Gastroesophageal sphincter (tissue), 3 donors: ENCODE measurements at regions not wholly inside any gene's neighbourhood (a gene's known extent, or its start where the extent isn't known, plus 50 kb on each side); places are given as distances from the start of the nearest gene placed in this dataset.

Experiments
- CTCF ChIP-seq, 4 experiments: fragments of 200-600 bp in 2 of 4; fragments of 450-650 bp in 2 of 4; sonication (generic) in 1 of 4; IDR thresholded peaks; one replicate each; pipeline ENCODE4 v1.5.1; 2017 to 2019; ENCODE audit warnings: antibody characterized with exemption in 4 of 4, mild to moderate bottlenecking in 2 of 4, moderate library complexity in 2 of 4
- EP300 ChIP-seq: sonication (generic); formaldehyde crosslinking; IDR thresholded peaks from one replicate; pipeline ENCODE4 v1.6.1; 2017; ENCODE audit warnings: antibody characterized with exemption, mild to moderate bottlenecking
- POLR2A ChIP-seq, 2 donors: fragments of 450-650 bp; IDR thresholded peaks; one replicate each; pipeline ENCODE4 v1.6.1; 2017; ENCODE audit warnings: antibody characterized with exemption in 2 of 2, mild to moderate bottlenecking in 2 of 2, moderate library complexity in 1 of 2
- POLR2AphosphoS5 ChIP-seq: sonication (generic); formaldehyde crosslinking; IDR thresholded peaks from one replicate; pipeline ENCODE4 v1.6.1; 2017; ENCODE audit warnings: antibody characterized with exemption

GRCh38 chr3:177469216-177469615, 271.9 kb upstream of the TBL1XR1 start:
- no peak for TF ChIP-seq CTCF (IDR thresholded peaks at IDR 0.05)
- no peak for TF ChIP-seq POLR2A (IDR thresholded peaks at IDR 0.05)
- TF ChIP-seq POLR2AphosphoS5, result no peak
- TF ChIP-seq EP300, result no peak
